HepG2 (cell line): ENCODE measurements at regions not wholly inside any gene's neighbourhood (a gene's known extent, or its start where the extent isn't known, plus 50 kb on each side); places are given as distances from the start of the nearest gene placed in this dataset.
"Not testable (repeated sequence)": the region's sequence is repeated elsewhere in the genome, so short reads cannot be mapped to it uniquely, and the experiment has no call there.

Experiments
- CBX2 ChIP-seq, 2 experiments: fragments of 200-600 bp in 1 of 2; sonication (generic); formaldehyde crosslinking in 1 of 2; IDR thresholded peaks; 2 replicates each; pipeline versions ENCODE4 v1.7.0 to v1.8.1; 2018 to 2022; ENCODE audit warnings: low read depth in 2 of 2, low read length in 1 of 2, mild to moderate bottlenecking in 1 of 2, missing genetic modification reagents in 1 of 2
- CTCF ChIP-seq: sonication (generic); formaldehyde crosslinking; IDR thresholded peaks from 2 replicates; pipeline ENCODE4 v1.5.0; 2020; ENCODE audit warnings: mild to moderate bottlenecking, missing genetic modification reagents, moderate library complexity
- RAD51 ChIP-seq: fragments of 450-650 bp; IDR thresholded peaks from 2 replicates; pipeline ENCODE4 v1.6.1; 2016; ENCODE audit warnings: borderline replicate concordance
- RELA ChIP-seq: sonication (generic); formaldehyde crosslinking; IDR thresholded peaks from 2 replicates; pipeline ENCODE4 v1.4.0; 2020; ENCODE audit warnings: missing genetic modification reagents

- not testable (repeated sequence) for TF ChIP-seq RAD51; RELA (CRISPR knock-in tag); CBX2 (IDR thresholded peaks at IDR 0.05; ENCODE audit: low read depth, low read length); CBX2 (CRISPR knock-in tag; IDR thresholded peaks at IDR 0.05; ENCODE audit: low read depth)
- peak; percentile 40; the same call in 1 of the 2 replicates for TF ChIP-seq CTCF
Observed at GRCh38 chr3:153997364-153997763, 123.8 kb upstream of the ARHGEF26 start.
